SKM-1 treated with dmso at 0.1 percent for 144 hours (cell line): ENCODE measurements at regions not wholly inside any gene's neighbourhood (a gene's known extent, or its start where the extent isn't known, plus 50 kb on each side); places are given as distances from the start of the nearest gene placed in this dataset.

ENCODE experiments used
- DNase-seq: peaks from one replicate; lab custom pipeline; 2025; ENCODE audit not compliant: unreplicated experiment; lab: John Stamatoyannopoulos, UW

- DNase-seq, result no peak
These were observed 339.9 kb upstream of the RBMS3 start for GRCh38 chr3:28940994-28941393.

- no peak for DNase-seq
These were observed 333.8 kb upstream of the RBMS3 start for GRCh38 chr3:28947061-28947460.

GRCh38 chr3:28947751-28948150 is 333.1 kb upstream of the RBMS3 start:
- no peak for DNase-seq

- no peak for DNase-seq
These were observed 332.2 kb upstream of the RBMS3 start for GRCh38 chr3:28948685-28949084.

- no peak for DNase-seq
These were observed 331.3 kb upstream of the RBMS3 start for GRCh38 chr3:28949580-28949979.

GRCh38 chr3:28950614-28951013 is 330.3 kb upstream of the RBMS3 start:
- no peak for DNase-seq

GRCh38 chr3:28951772-28952556 is 328.9 kb upstream of the RBMS3 start:
- DNase-seq, result peak; percentile 75

- no peak for DNase-seq
These were observed 322.2 kb upstream of the RBMS3 start for GRCh38 chr3:28958656-28959055.

GRCh38 chr3:28971156-28971555 is 309.7 kb upstream of the RBMS3 start:
- no peak for DNase-seq

GRCh38 chr3:28972921-28973320 is 307.9 kb upstream of the RBMS3 start:
- DNase-seq, result no peak

- no peak for DNase-seq
These were observed 307.3 kb upstream of the RBMS3 start for GRCh38 chr3:28973609-28974008.

- DNase-seq, result no peak
These were observed 302.8 kb upstream of the RBMS3 start for GRCh38 chr3:28978092-28978491.

- DNase-seq, result no peak
These were observed 300.7 kb upstream of the RBMS3 start for GRCh38 chr3:28980131-28980530.

GRCh38 chr3:28980631-28981030 is 300.2 kb upstream of the RBMS3 start:
- no peak for DNase-seq

- no peak for DNase-seq
These were observed 298.0 kb upstream of the RBMS3 start for GRCh38 chr3:28982906-28983305.

GRCh38 chr3:28986922-28987321 is 293.9 kb upstream of the RBMS3 start:
- no peak for DNase-seq

- peak; percentile 9 for DNase-seq
These were observed 291.2 kb upstream of the RBMS3 start for GRCh38 chr3:28989646-28990089.

GRCh38 chr3:28994161-28994905 is 286.5 kb upstream of the RBMS3 start:
- no peak for DNase-seq

- no peak for DNase-seq
These were observed 275.8 kb upstream of the RBMS3 start for GRCh38 chr3:29004885-29005599.

GRCh38 chr3:29005862-29006261 is 275.0 kb upstream of the RBMS3 start:
- DNase-seq, result no peak

- no peak for DNase-seq
These were observed 269.4 kb upstream of the RBMS3 start for GRCh38 chr3:29011441-29011840.

- no peak for DNase-seq
These were observed 268.9 kb upstream of the RBMS3 start for GRCh38 chr3:29011966-29012365.
